ENCODE measurements at regions not wholly inside any gene's neighbourhood (a gene's known extent, or its start where the extent isn't known, plus 50 kb on each side); places are given as distances from the start of the nearest gene placed in this dataset.

DNA sequence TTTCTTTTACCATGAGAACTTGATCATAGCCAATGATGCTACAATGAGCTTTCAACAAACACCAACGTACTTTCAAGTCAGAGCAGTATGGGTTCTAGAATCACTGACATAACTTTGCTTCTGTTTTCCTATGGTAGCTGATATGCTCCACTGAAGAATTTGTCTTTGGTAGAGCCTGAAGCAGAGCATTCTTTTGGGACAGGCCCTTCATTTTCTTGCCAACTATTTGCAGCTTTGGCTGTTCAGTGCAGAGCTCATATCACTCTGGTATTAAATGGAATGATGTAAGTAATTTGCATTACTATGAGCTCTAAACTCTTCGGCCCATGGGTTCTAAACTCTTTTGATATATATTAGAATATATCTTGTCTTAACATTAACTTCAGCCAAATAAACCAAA, 51.8 kb upstream of the APC start:
- Histone ChIP-seq H3K27ac (replicated peaks in 1 of 4) (peak overlapping the region in 3 of 4 donors; percentile 78 to 84 (median 82)), H3K36me3 (no peaks in the 10 kb centered on the region), H3K27me3 (no peaks in the 10 kb centered on the region), H3K4me3 (no peak overlapping the region), H3K9me3 (no peaks in the 10 kb centered on the region), H3K4me1 (peaks cover 18 to 59% (median 44%) of the 10 kb centered on the region in 4 donors)
- 47% methylated on average over 2 of the region's 2 CpGs for WGBS
- DNase-seq (ENCODE audit: extremely low spot score), result no peak
- intact Hi-C loops (cut with DNase I), result loop anchor here (2.0 kb wide), 1 partner anchor 19 kb away; no protein-coding TSS in a partner anchor
- TF ChIP-seq EP300 (IDR thresholded peaks at IDR 0.05), result no peak
- TF ChIP-seq POLR2AphosphoS5 (IDR thresholded peaks at IDR 0.05), result no peak
- no peak for TF ChIP-seq POLR2A (IDR thresholded peaks at IDR 0.05; ENCODE audit: low read depth)
- TF ChIP-seq, protein P1, sequence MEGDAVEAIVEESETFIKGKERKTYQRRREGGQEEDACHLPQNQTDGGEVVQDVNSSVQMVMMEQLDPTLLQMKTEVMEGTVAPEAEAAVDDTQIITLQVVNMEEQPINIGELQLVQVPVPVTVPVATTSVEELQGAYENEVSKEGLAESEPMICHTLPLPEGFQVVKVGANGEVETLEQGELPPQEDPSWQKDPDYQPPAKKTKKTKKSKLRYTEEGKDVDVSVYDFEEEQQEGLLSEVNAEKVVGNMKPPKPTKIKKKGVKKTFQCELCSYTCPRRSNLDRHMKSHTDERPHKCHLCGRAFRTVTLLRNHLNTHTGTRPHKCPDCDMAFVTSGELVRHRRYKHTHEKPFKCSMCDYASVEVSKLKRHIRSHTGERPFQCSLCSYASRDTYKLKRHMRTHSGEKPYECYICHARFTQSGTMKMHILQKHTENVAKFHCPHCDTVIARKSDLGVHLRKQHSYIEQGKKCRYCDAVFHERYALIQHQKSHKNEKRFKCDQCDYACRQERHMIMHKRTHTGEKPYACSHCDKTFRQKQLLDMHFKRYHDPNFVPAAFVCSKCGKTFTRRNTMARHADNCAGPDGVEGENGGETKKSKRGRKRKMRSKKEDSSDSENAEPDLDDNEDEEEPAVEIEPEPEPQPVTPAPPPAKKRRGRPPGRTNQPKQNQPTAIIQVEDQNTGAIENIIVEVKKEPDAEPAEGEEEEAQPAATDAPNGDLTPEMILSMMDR (IDR thresholded peaks at IDR 0.05), result no peak

DNA sequence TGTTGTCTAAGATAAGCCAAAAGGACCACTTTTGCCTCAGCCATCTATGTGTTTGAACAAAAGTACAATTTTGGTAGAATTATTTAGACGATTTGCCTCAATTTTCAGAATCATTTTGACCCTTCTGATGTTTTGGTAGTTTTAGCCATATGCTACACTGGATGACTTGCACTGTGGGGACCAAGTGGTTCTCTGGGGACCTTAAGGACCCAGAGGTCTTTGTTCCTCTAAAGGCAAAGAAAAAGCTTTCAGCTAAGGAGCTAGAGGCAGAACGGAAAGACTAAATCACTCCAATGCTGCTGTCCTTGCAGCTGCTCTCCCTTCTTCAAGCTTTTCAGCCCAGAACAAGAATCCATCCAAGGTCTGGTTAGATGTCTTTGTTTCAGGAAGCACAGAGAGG, 51.0 kb upstream of the APC start:
- Histone ChIP-seq H3K9me3 (no peaks in the 10 kb centered on the region), H3K36me3 (no peaks in the 10 kb centered on the region), H3K27me3 (no peaks in the 10 kb centered on the region), H3K4me3 (no peak overlapping the region), H3K27ac (replicated peaks in 1 of 4) (peak overlapping the region in 2 of 4 donors; percentile 82 to 84), H3K4me1 (peaks cover 18 to 51% (median 36%) of the 10 kb centered on the region in 4 donors)
- no peak for DNase-seq (ENCODE audit: extremely low spot score)
- TF ChIP-seq POLR2AphosphoS5 (IDR thresholded peaks at IDR 0.05) (no peak), POLR2A (IDR thresholded peaks at IDR 0.05; ENCODE audit: low read depth) (no peak), EP300 (IDR thresholded peaks at IDR 0.05) (no peak)
- TF ChIP-seq, protein P1 (IDR thresholded peaks at IDR 0.05), result no peak
- intact Hi-C loops (cut with DNase I), result no loop called here
- 90% methylated on average over 2 of the region's 2 CpGs for WGBS

DNA sequence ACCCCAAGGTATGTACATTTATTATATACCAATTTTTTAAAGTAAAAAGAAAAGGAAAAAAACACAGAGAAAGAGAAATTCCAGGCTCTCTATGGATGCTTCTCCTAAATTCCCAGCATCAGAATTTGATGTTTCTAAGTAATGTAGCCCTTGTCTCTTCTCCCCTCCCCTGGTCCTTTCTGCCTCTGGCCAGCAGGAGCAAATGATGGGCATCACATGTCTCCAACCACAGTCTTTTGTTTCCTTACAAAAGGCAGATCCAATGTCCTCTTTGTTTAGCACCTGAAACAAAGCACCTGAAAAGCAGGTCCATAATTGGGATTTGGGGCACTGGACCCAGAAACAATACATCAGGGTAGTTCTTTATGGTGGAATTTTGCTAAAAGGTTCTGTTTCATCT, 50.4 kb upstream of the APC start:
- intact Hi-C loops (cut with DNase I), result no loop called here
- peaks cover 18 to 47% (median 33%) of the 10 kb centered on the region in 4 donors for H3K4me1 ChIP-seq
- H3K27ac ChIP-seq (replicated peaks in 1 of 4), result no peak overlapping the region
- DNase-seq (ENCODE audit: extremely low spot score), result no peak
- H3K36me3 ChIP-seq, result no peaks in the 10 kb centered on the region
- H3K9me3 ChIP-seq, result no peaks in the 10 kb centered on the region
- TF ChIP-seq, protein P1 (IDR thresholded peaks at IDR 0.05), result no peak
- TF ChIP-seq POLR2A (IDR thresholded peaks at IDR 0.05; ENCODE audit: low read depth) (no peak), EP300 (IDR thresholded peaks at IDR 0.05) (no peak), POLR2AphosphoS5 (IDR thresholded peaks at IDR 0.05) (no peak)
- H3K4me3 ChIP-seq, result no peak overlapping the region
- H3K27me3 ChIP-seq, result no peaks in the 10 kb centered on the region
